Parathyroid adenoma (tissue), 2 donors: ENCODE measurements at regions not wholly inside any gene's neighbourhood (a gene's known extent, or its start where the extent isn't known, plus 50 kb on each side); places are given as distances from the start of the nearest gene placed in this dataset.

Source experiments
- H2AFZ ChIP-seq: fragments of 300-600 bp; sonication (generic); one replicate; pipeline ENCODE4 v1.7.0; 2017; ENCODE audit warnings: antibody characterized with exemption, mild to moderate bottlenecking
- H3K27ac ChIP-seq: fragments of 300-600 bp; sonication (generic); one replicate; pipeline ENCODE4 v1.7.0; 2017
- H3K27me3 ChIP-seq: fragments of 300-600 bp; sonication (generic); one replicate; pipeline ENCODE4 v1.7.0; 2017; ENCODE audit warnings: low read length; ENCODE audit not compliant: control insufficient read depth, insufficient read depth
- H3K36me3 ChIP-seq: fragments of 300-600 bp; sonication (generic); one replicate; pipeline ENCODE4 v1.7.0; 2017; ENCODE audit warnings: low read length; ENCODE audit not compliant: control insufficient read depth, insufficient read depth
- H3K4me1 ChIP-seq: fragments of 300-600 bp; sonication (generic); one replicate; pipeline ENCODE4 v1.7.0; 2017; ENCODE audit warnings: control low read depth
- H3K4me2 ChIP-seq: fragments of 300-600 bp; sonication (generic); one replicate; pipeline ENCODE4 v1.7.0; 2017; ENCODE audit warnings: low read length
- H3K4me3 ChIP-seq: fragments of 300-600 bp; sonication (generic); one replicate; pipeline ENCODE4 v1.7.0; 2017; ENCODE audit warnings: low read depth, low read length
- H3K79me2 ChIP-seq: fragments of 300-600 bp; sonication (generic); one replicate; pipeline ENCODE4 v1.7.0; 2017; ENCODE audit warnings: control low read depth
- H3K9ac ChIP-seq: fragments of 300-600 bp; sonication (generic); one replicate; pipeline ENCODE4 v1.7.0; 2017; ENCODE audit warnings: mild to moderate bottlenecking
- H3K9me3 ChIP-seq: fragments of 300-600 bp; sonication (generic); one replicate; pipeline ENCODE4 v1.7.0; 2017; ENCODE audit warnings: low read length; ENCODE audit not compliant: control insufficient read depth
- TF ChIP-seq, protein P1 (sequence below): fragments of 300-600 bp; sonication (generic); IDR thresholded peaks from one replicate; pipeline ENCODE4 v1.7.0; 2017; ENCODE audit warnings: antibody characterized with exemption, mild to moderate bottlenecking
- donor health status: primary hyperparathyroidism.

- TF ChIP-seq, protein P1, sequence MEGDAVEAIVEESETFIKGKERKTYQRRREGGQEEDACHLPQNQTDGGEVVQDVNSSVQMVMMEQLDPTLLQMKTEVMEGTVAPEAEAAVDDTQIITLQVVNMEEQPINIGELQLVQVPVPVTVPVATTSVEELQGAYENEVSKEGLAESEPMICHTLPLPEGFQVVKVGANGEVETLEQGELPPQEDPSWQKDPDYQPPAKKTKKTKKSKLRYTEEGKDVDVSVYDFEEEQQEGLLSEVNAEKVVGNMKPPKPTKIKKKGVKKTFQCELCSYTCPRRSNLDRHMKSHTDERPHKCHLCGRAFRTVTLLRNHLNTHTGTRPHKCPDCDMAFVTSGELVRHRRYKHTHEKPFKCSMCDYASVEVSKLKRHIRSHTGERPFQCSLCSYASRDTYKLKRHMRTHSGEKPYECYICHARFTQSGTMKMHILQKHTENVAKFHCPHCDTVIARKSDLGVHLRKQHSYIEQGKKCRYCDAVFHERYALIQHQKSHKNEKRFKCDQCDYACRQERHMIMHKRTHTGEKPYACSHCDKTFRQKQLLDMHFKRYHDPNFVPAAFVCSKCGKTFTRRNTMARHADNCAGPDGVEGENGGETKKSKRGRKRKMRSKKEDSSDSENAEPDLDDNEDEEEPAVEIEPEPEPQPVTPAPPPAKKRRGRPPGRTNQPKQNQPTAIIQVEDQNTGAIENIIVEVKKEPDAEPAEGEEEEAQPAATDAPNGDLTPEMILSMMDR, result no peak
- Histone ChIP-seq H3K9ac (no peak overlapping the region), H3K4me3 (no peak overlapping the region), H3K9me3 (no peaks in the 10 kb centered on the region), H3K36me3 (no peaks in the 10 kb centered on the region), H3K27ac (no peak overlapping the region), H3K4me1 (no peaks in the 10 kb centered on the region), H2AFZ (no peak overlapping the region), H3K79me2 (no peaks in the 10 kb centered on the region), H3K27me3 (no peaks in the 10 kb centered on the region), H3K4me2 (no peak overlapping the region)
Measured at GRCh38 chr18:11392980-11393885, 216.2 kb upstream of the SLC35G4 start.

DNA sequence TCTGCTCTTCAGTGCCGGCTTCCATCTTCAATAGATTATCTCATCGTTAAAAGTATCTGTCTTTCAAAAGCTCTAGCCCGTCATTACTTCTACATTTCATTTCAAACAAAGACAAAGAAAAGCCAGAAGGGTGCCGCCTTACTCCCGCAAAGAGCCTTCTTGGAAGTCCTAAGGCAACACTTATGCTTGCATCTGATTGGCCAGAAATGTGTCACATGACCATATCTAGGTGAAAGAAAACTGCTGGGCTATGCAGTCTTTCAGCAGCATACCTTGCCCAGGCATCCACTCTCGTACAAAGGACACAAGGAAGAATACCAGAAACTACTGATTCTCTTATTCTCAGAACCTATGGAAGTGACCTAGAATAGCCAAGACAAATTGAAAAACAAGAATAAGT, 217.1 kb upstream of the SLC35G4 start:
- Histone ChIP-seq H3K27me3 (no peaks in the 10 kb centered on the region), H3K4me3 (no peak overlapping the region), H3K27ac (no peak overlapping the region), H3K4me1 (no peaks in the 10 kb centered on the region), H3K36me3 (no peaks in the 10 kb centered on the region), H3K79me2 (no peaks in the 10 kb centered on the region), H2AFZ (no peak overlapping the region), H3K9me3 (no peaks in the 10 kb centered on the region), H3K4me2 (no peak overlapping the region), H3K9ac (no peak overlapping the region)
- TF ChIP-seq, protein P1, result no peak

- H2AFZ ChIP-seq, result no peak overlapping the region
- no peaks in the 10 kb centered on the region for H3K9me3 ChIP-seq
- TF ChIP-seq, protein P1, result no peak
Measured at GRCh38 chr18:11391661-11392060, 217.7 kb upstream of the SLC35G4 start.

GRCh38 chr18:11388755-11389680, 220.4 kb upstream of the SLC35G4 start:
- Histone ChIP-seq H2AFZ (no peak overlapping the region), H3K4me1 (no peaks in the 10 kb centered on the region), H3K27me3 (no peaks in the 10 kb centered on the region), H3K79me2 (no peaks in the 10 kb centered on the region), H3K27ac (no peak overlapping the region), H3K4me2 (no peak overlapping the region), H3K9ac (no peak overlapping the region), H3K9me3 (no peaks in the 10 kb centered on the region), H3K36me3 (no peaks in the 10 kb centered on the region), H3K4me3 (no peak overlapping the region)
- TF ChIP-seq, protein P1, result no peak

More at GRCh38 chr18:11391661-11392060, 217.7 kb upstream of the SLC35G4 start:
- Histone ChIP-seq H3K79me2 (no peaks in the 10 kb centered on the region), H3K9ac (no peak overlapping the region), H3K4me3 (no peak overlapping the region), H3K36me3 (no peaks in the 10 kb centered on the region), H3K4me2 (no peak overlapping the region), H3K4me1 (no peaks in the 10 kb centered on the region), H3K27me3 (no peaks in the 10 kb centered on the region), H3K27ac (no peak overlapping the region)
